ENCODE measurements at regions not wholly inside any gene's neighbourhood (a gene's known extent, or its start where the extent isn't known, plus 50 kb on each side); places are given as distances from the start of the nearest gene placed in this dataset.

GRCh38 chr20:11454966-11455799, 462.5 kb upstream of the BTBD3 start:
- no peak for TF ChIP-seq CTCF (conservative IDR thresholded peaks at IDR 0.05; ENCODE audit: low read depth, low read length)
- TF ChIP-seq SMC3 (IDR thresholded peaks at IDR 0.05; ENCODE audit: low read depth, low read length) = no peak
- TF ChIP-seq RAD21 (IDR thresholded peaks at IDR 0.05; ENCODE audit: low read length) = no peak
- TF ChIP-seq POLR2A (IDR thresholded peaks at IDR 0.05; ENCODE audit: low read depth, low read length) = no peak
- no peak for TF ChIP-seq MXI1 (IDR thresholded peaks at IDR 0.05; ENCODE audit: borderline replicate concordance, low read depth, low read length)
